ENCODE measurements at regions not wholly inside any gene's neighbourhood (a gene's known extent, or its start where the extent isn't known, plus 50 kb on each side); places are given as distances from the start of the nearest gene placed in this dataset.
"Not testable (repeated sequence)": the region's sequence is repeated elsewhere in the genome, so short reads cannot be mapped to it uniquely, and the experiment has no call there.

- Histone ChIP-seq H3K27ac (ENCODE audit: low read length) (no peak overlapping the region), H3K9me3 (ENCODE audit: low read length) (no peaks in the 10 kb centered on the region), H3K36me3 (ENCODE audit: low read depth, low read length) (no peaks in the 10 kb centered on the region), H3K79me2 (ENCODE audit: low read length) (no peaks in the 10 kb centered on the region), H3K4me1 (ENCODE audit: insufficient read depth, low read length) (peaks cover 12% of the 10 kb centered on the region), H3K4me2 (ENCODE audit: low read length) (no peak overlapping the region), H3K9me2 (replicated peaks; ENCODE audit: low read length) (no peaks in the 10 kb centered on the region), H3K27me3 (ENCODE audit: low read length) (no peaks in the 10 kb centered on the region), H4K20me1 (ENCODE audit: low read length) (no peaks in the 10 kb centered on the region), H2AFZ (ENCODE audit: low read length) (no peak overlapping the region), H3F3A (ENCODE audit: low read length, unreplicated experiment) (no peaks in the 10 kb centered on the region), H3K9ac (ENCODE audit: low read length) (no peak overlapping the region), H3K4me3 (ENCODE audit: low read length) (no peak overlapping the region)
- ChIA-PET CTCF (no interaction called here), POLR2A (ENCODE audit: unreplicated experiment) (no interaction called here)
- BruUV-seq (replicated peaks), result no TSS peak
- ATAC-seq (no peak), DNase-seq (no peak)
- TF ChIP-seq, protein P1, sequence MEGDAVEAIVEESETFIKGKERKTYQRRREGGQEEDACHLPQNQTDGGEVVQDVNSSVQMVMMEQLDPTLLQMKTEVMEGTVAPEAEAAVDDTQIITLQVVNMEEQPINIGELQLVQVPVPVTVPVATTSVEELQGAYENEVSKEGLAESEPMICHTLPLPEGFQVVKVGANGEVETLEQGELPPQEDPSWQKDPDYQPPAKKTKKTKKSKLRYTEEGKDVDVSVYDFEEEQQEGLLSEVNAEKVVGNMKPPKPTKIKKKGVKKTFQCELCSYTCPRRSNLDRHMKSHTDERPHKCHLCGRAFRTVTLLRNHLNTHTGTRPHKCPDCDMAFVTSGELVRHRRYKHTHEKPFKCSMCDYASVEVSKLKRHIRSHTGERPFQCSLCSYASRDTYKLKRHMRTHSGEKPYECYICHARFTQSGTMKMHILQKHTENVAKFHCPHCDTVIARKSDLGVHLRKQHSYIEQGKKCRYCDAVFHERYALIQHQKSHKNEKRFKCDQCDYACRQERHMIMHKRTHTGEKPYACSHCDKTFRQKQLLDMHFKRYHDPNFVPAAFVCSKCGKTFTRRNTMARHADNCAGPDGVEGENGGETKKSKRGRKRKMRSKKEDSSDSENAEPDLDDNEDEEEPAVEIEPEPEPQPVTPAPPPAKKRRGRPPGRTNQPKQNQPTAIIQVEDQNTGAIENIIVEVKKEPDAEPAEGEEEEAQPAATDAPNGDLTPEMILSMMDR (conservative IDR thresholded peaks at IDR 0.05; ENCODE audit: low read depth, low read length), result no peak
- TF ChIP-seq EZH2phosphoT487 (IDR thresholded peaks at IDR 0.05; ENCODE audit: borderline replicate concordance, low read length) (no peak), EZH2 (IDR thresholded peaks at IDR 0.05; ENCODE audit: low read length, unreplicated experiment) (no peak)
- intact Hi-C loops (cut with micrococcal nuclease), result no loop called here
Observed at GRCh38 chr6:10343320-10343719, 71.6 kb downstream of the TFAP2A start.

- H3K9me3 ChIP-seq (ENCODE audit: low read length), result no peaks in the 10 kb centered on the region
- H3K4me1 ChIP-seq (ENCODE audit: insufficient read depth, low read length), result no peaks in the 10 kb centered on the region
- no peak overlapping the region for H3K9ac ChIP-seq (ENCODE audit: low read length)
- H3K4me3 ChIP-seq (ENCODE audit: low read length), result no peak overlapping the region
- H4K20me1 ChIP-seq (ENCODE audit: low read length), result no peaks in the 10 kb centered on the region
- no peaks in the 10 kb centered on the region for H3K27me3 ChIP-seq (ENCODE audit: low read length)
- H3K4me2 ChIP-seq (ENCODE audit: low read length), result no peak overlapping the region
- intact Hi-C loops (cut with micrococcal nuclease), result no loop called here
- no peaks in the 10 kb centered on the region for H3K36me3 ChIP-seq (ENCODE audit: low read depth, low read length)
- H2AFZ ChIP-seq (ENCODE audit: low read length), result no peak overlapping the region
- H3K27ac ChIP-seq (ENCODE audit: low read length), result no peak overlapping the region
- CTCF ChIA-PET, result interaction anchor here (0.6 kb wide), 1 partner anchor 1153 kb away, joined by 3 read pairs; no protein-coding TSS in a partner anchor
- H3K79me2 ChIP-seq (ENCODE audit: low read length), result no peaks in the 10 kb centered on the region
- H3K9me2 ChIP-seq (replicated peaks; ENCODE audit: low read length), result no peaks in the 10 kb centered on the region
- no peaks in the 10 kb centered on the region for H3F3A ChIP-seq (ENCODE audit: low read length, unreplicated experiment)
- ATAC-seq, result no peak
- BruUV-seq (replicated peaks), result no TSS peak
- POLR2A ChIA-PET (ENCODE audit: unreplicated experiment), result no interaction called here
- TF ChIP-seq EZH2 (IDR thresholded peaks at IDR 0.05; ENCODE audit: low read length, unreplicated experiment) (no peak), EZH2phosphoT487 (IDR thresholded peaks at IDR 0.05; ENCODE audit: borderline replicate concordance, low read length) (no peak)
- TF ChIP-seq, protein P1 (conservative IDR thresholded peaks at IDR 0.05; ENCODE audit: low read depth, low read length), result no peak
- DNase-seq, result no peak
Observed at GRCh38 chr6:10341605-10342004, 73.3 kb downstream of the TFAP2A start.

- H3K9ac ChIP-seq (ENCODE audit: low read length), result no peak overlapping the region
- H3K4me2 ChIP-seq (ENCODE audit: low read length), result no peak overlapping the region
- H3K36me3 ChIP-seq (ENCODE audit: low read depth, low read length), result no peaks in the 10 kb centered on the region
- no peaks in the 10 kb centered on the region for H3K4me1 ChIP-seq (ENCODE audit: insufficient read depth, low read length)
- CTCF ChIA-PET, result no interaction called here
- 0 out of 2 replicates have a peak, but pooled peaks cover 2% of the 10 kb centered on the region for H3K9me2 ChIP-seq (replicated peaks; ENCODE audit: low read length)
- ATAC-seq, result no peak
- no peak overlapping the region for H2AFZ ChIP-seq (ENCODE audit: low read length)
- POLR2A ChIA-PET (ENCODE audit: unreplicated experiment), result no interaction called here
- H4K20me1 ChIP-seq (ENCODE audit: low read length), result no peaks in the 10 kb centered on the region
- H3K27ac ChIP-seq (ENCODE audit: low read length), result no peak overlapping the region
- intact Hi-C loops (cut with micrococcal nuclease), result no loop called here
- H3K9me3 ChIP-seq (ENCODE audit: low read length), result no peaks in the 10 kb centered on the region
- no TSS peak for BruUV-seq (replicated peaks)
- H3K27me3 ChIP-seq (ENCODE audit: low read length), result no peaks in the 10 kb centered on the region
- H3K79me2 ChIP-seq (ENCODE audit: low read length), result no peaks in the 10 kb centered on the region
- TF ChIP-seq EZH2phosphoT487 (IDR thresholded peaks at IDR 0.05; ENCODE audit: borderline replicate concordance, low read length) (no peak), EZH2 (IDR thresholded peaks at IDR 0.05; ENCODE audit: low read length, unreplicated experiment) (no peak)
- TF ChIP-seq, protein P1 (conservative IDR thresholded peaks at IDR 0.05; ENCODE audit: low read depth, low read length), result no peak
- no peaks in the 10 kb centered on the region for H3F3A ChIP-seq (ENCODE audit: low read length, unreplicated experiment)
- no peak for DNase-seq
- no peak overlapping the region for H3K4me3 ChIP-seq (ENCODE audit: low read length)
Observed at GRCh38 chr6:10338151-10338550, 76.7 kb downstream of the TFAP2A start.

DNA sequence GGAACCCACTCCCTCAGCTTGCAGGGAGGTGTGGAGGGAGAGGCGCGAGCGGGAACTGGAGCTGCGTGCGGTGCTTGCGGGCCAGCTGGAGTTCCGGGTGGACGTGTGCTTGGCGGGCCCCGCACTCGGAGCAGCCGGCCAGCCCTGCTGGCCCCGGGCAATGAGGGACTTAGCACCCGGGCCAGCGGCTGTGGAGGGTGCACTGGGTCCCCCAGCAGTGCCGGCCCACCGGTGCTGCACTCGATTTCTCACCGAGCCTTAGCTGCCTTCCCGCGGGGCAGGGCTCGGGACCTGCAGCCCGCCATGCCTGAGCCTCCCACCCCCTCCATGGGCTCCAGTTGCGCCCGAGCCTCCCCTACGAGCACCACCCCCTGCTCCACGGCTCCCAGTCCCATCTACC, 77.5 kb downstream of the TFAP2A start:
- H3K27me3 ChIP-seq (ENCODE audit: low read length); H3K79me2 ChIP-seq (ENCODE audit: low read length); DNase-seq; BruUV-seq (replicated peaks); H3K36me3 ChIP-seq (ENCODE audit: low read depth, low read length); H3K9me3 ChIP-seq (ENCODE audit: low read length); ATAC-seq; H3K27ac ChIP-seq (ENCODE audit: low read length); H3K4me3 ChIP-seq (ENCODE audit: low read length); H3K4me2 ChIP-seq (ENCODE audit: low read length); H3K4me1 ChIP-seq (ENCODE audit: insufficient read depth, low read length); H3K9me2 ChIP-seq (replicated peaks; ENCODE audit: low read length); H4K20me1 ChIP-seq (ENCODE audit: low read length); H2AFZ ChIP-seq (ENCODE audit: low read length); H3F3A ChIP-seq (ENCODE audit: low read length, unreplicated experiment); intact Hi-C loops (cut with micrococcal nuclease); H3K9ac ChIP-seq (ENCODE audit: low read length); CTCF ChIA-PET; POLR2A ChIA-PET (ENCODE audit: unreplicated experiment): not testable (repeated sequence)

Data from PC-3 (cell line).